NCI-H345 (cell line): ENCODE measurements at regions not wholly inside any gene's neighbourhood (a gene's known extent, or its start where the extent isn't known, plus 50 kb on each side); places are given as distances from the start of the nearest gene placed in this dataset.
"Not testable (repeated sequence)": the region's sequence is repeated elsewhere in the genome, so short reads cannot be mapped to it uniquely, and the experiment has no call there.

Experiments
- DNase-seq: peaks from one replicate; lab custom pipeline; 2025; lab: John Stamatoyannopoulos, UW

DNA sequence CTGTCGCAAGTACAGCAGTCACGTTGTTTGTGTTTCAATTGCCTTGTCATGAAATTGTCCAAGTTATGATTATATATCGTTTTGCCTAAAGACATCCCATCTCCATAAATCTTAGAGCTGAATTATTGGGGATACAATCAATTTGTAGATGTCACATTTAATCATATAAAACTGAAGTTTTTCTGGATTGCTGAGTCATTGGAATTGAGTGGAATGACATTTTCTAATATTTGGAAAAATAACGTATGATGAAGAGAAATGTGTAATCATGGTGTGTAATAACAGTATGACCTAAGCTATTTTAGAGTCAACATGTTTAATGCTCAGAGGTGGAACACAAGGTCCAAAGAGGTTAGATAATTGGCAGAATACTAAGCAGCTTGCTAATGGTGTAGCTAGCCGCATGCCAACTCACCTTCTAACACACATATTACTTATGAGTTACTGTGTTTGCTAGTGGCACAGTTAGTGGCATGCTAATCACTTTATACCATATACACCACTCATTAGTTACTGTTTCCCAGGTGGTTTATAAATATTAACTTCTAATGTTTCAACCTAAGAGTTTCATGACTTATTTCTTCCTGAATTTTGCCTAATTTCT is 473.1 kb upstream of the GRAMD2B start:
- DNase-seq, result no peak

DNA sequence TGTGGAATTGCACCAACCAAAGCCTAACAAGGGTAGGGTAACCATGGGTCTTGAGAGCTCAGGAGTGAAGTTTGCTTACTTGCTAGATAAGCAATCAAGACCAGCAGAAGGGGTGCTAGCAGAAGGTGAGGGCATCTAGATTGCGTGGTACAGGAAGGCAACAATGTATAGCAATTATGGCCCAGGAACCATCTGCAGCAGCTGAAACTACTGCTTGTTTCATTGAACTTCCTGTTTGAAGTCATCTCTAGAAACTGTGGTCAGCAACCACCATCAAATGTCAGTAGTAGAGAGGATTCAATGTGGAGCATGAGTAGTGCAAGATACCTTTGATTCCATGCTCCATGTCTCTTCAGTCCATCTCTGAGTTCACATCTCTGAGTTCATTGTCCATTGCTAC is 462.1 kb upstream of the GRAMD2B start:
- DNase-seq, result no peak

DNA sequence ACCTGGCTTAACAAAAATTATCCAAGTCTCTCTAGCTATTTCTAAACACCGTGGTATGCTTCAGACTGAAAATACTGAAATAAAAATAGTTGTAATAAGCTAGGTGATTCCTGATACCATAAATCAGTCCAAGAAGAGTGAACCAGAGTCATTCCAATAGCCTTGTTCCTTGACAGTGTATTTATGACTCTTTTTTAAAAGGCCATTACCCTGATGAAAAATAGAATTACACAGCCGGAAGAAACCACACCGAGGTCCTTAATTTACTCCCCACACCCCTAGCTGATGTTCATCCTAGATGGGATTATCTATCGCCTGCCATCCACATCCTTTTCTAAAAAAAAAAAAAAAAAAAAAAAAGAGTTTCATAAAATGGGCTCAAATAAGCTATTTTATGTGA is 457.6 kb upstream of the GRAMD2B start:
- no peak for DNase-seq

GRCh38 chr5:125967576-125967975 is 455.6 kb upstream of the GRAMD2B start:
- no peak for DNase-seq

GRCh38 chr5:125969011-125969813 is 454.0 kb upstream of the GRAMD2B start:
- DNase-seq, result no peak

DNA sequence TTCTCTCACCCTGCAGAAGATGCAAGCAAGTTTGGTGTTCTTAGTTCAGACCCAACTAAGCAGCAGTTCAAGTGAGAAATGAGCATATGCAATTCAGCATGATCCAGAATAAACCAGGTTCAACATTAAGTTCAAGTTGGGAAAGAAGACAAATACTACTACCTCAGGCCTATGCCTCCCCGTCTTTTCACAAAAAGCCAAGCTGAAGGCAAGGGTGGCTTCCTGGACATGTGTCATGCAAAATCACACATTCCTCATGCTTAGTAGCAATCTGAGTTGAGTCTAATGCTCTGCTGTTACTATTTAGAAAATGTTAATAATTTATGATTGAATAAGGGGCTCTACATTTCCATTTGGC is 453.4 kb upstream of the GRAMD2B start:
- no peak for DNase-seq

- peak; percentile 13 for DNase-seq
Observed at GRCh38 chr5:125970631-125971307, 452.4 kb upstream of the GRAMD2B start.

DNA sequence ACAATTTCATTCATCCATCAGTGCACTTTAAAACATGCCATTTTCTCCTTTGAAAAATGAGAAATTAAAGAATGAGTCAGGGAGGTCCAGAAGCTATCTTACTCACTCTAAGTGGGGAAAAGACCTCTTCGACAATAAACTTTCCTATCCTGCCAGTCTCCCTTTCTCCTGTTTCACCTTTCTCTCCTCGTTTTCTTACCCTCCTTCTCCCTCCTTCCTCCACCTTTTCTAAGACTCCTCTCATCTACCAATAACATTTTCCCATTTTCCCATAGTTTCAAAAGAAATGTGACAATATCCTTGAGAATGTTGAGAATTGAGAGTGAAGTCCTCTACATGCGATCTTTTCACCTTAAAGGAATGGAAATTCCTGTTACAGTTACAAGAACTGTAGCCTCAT is 450.5 kb upstream of the GRAMD2B start:
- no peak for DNase-seq

DNA sequence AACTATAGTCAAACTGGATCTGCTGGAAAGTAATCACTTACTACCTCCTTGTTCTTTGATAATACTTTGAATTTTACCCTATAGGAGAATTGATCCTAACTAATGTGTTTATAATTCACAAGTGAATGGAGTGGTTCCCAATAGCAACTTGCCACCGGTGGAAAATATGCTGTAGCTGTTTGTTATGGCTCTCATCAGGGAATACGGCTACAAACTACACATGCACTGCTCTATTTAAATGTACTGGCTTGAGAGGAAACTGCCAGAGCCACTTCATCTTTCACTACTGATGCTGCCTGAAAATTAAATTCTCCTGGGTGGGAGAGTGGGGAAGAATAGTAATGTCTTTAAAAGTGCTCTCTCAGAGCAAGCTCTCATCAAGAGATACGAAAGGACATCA is 448.5 kb upstream of the GRAMD2B start:
- no peak for DNase-seq

- no peak for DNase-seq
Observed at GRCh38 chr5:125976421-125977000, 446.7 kb upstream of the GRAMD2B start.

GRCh38 chr5:125978015-125978414 is 445.2 kb upstream of the GRAMD2B start:
- DNase-seq, result no peak

- no peak for DNase-seq
Observed at GRCh38 chr5:125979636-125980035, 443.6 kb upstream of the GRAMD2B start.

DNA sequence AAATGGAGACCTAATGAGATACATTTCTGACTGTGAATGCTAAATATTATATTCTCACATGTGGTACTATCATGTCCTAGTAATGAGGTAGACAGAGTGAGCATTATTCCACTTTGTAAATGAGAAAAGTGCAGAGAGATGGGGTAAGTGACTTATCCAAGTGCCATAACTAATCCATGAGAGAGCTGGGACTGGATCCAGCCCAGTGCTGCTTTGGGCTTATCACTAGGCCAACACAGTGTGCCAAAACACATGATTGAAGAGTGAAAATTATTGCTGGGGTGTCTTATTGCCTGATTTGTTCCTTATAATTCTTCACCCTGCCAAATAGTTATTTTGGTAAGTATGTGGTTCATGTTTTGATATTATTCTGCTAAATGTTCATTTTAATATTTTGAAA is 442.2 kb upstream of the GRAMD2B start:
- no peak for DNase-seq

DNA sequence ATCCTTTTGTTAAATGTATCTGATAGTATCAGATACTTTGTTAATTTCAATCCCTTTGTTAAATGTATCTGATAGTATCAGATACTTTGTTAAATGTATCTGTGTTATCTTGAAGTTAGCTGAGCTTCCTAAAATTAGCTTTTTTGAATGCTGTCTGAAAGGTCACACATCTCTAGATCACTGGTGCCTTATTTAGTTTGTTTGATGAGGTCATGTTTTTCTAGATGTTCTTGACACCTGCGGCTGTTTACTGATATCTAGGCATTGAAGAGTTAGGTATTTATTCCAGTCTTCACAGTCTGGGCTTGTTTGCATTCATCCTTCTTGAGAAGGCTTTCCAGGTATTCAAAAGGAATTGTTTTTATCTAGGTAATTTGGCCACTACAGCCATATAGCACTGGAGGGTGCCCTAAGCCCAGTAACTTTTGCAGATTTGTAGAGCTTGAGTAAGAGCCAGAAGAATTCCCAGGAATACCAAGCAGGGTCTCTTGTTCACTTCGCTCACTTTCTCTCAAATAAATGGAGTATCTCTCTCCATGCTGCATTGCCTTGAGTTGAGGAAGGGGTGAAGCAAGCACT is 435.4 kb upstream of the GRAMD2B start:
- DNase-seq, result no peak

DNA sequence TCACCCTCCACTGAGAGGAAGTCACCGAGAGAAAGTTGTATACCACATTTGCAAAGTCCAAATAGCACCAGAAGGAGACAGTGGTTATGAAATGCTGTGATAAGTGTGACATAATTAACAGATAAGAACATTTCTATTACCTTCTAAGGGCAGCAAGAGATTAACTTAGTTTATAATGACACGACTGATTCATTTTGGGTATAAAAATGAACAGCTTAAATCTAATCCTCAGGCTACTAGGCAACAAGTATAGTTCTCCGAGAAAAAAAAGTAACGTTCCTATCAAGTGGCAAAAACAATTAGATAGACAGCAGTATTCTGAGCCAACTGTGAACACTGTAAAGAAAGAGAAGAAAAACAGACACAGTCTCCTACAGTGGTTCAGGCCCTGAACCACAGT is 431.2 kb upstream of the GRAMD2B start:
- no peak for DNase-seq

- not testable (repeated sequence) for DNase-seq
Observed at GRCh38 chr5:125999271-126000030, 423.8 kb upstream of the GRAMD2B start.

- DNase-seq, result no peak
Observed at GRCh38 chr5:126000507-126000906, 422.7 kb upstream of the GRAMD2B start.

DNA sequence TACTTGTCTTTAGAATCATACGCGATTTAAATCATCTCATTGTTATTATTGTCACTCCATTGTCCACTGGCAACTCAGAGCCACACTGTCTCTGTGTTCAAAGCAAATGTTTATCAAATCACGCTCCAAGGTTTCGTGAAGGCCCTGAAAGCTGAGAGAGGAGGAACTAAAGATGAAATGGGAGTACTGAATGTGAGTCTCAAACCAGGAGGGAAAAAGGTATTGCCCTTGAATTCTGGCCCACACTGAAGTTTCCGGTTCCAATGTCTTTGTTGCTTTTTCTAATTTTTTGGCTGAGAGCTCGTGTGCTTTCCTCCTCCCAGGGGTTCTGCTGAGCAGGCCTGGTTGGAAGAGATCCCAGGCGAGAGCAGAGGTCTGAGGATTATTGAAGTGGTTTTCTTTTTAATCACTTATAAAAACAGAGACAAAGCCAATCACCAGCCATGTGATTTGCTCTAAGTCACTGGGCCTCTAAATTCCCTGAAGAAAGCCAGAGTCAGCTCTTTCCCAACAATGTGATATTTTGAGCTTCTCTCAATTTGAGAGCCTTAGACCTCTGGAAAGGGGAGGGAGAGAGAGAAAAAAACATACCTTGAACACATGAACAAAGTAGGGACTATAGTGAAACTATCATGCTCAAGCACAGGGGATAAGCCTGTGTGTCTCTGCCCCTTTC is 420.8 kb upstream of the GRAMD2B start:
- DNase-seq, result no peak

DNA sequence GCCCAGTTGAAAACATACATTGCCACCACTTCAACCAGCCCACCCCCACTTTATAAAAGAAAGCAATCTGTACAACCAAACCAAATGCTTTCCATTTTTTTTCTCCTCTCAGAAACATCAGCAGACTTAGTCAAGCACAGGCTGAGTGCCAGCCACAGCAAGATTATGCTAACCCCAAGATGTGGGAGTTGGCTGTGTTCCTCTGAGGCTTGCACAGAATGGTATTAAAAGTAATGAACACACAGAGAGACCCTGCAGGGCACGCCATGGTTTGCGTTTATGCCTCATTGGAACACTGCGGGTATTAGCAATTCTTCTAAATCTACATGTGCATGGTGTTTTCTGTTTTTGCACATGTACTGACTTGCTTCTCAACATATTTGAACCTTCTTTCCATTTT is 419.9 kb upstream of the GRAMD2B start:
- no peak for DNase-seq

DNA sequence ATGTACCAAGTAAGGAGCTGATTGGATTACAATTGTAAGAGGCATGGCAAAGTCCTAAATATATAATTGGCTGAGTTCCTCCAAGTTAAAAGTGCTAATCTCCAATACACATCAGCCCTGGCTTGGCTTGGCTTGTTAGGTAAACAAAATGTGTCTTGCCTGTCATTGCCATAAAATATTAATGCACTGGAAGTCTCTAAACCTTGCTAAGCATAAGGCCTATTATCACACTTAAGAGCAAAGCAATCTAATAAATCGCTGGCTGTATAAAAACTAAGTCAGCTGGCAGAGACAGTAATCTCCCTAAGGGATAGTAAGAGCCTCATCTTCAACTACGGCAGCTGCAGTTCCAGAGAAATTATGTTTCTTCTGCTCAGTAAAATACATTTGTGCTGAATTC is 418.6 kb upstream of the GRAMD2B start:
- no peak for DNase-seq

DNA sequence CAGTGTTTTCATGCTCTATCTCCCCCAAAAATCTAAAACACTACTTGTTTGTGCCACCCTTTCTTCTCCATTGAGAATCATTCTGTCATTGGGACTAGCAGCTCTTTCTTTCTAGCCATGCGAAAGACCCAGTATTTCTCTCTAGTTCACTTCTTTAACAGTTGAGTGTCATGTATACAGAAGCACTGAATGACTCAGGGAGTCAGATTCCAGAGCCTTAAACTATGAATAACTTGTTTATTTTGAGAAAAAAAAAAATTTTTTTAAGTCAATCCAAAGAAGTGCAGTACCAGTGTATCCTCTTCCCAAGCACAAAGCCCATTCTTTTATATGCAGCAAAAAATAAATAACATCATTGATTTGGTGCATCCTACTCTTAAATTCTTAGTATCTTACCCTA is 415.4 kb upstream of the GRAMD2B start:
- DNase-seq, result no peak
